IPS DF 6.9 (cell line): ENCODE measurements at regions not wholly inside any gene's neighbourhood (a gene's known extent, or its start where the extent isn't known, plus 50 kb on each side); places are given as distances from the start of the nearest gene placed in this dataset.

Source experiments
- DNase-seq: peaks from one replicate; pipeline ENCODE4 v3.0.0-alpha.2; 2013; ENCODE audit warnings: low read depth, low spot score
- H3K27ac ChIP-seq: one replicate; pipeline ENCODE4 v1.5.1; 2013; ENCODE audit warnings: low read length, control low read depth
- H3K27me3 ChIP-seq: 2 replicates; pipeline ENCODE4 v1.6.1; 2013; ENCODE audit warnings: mild to moderate bottlenecking, low read length; ENCODE audit not compliant: control insufficient read depth, insufficient read depth
- H3K36me3 ChIP-seq: 2 replicates; pipeline ENCODE4 v1.6.1; 2013; ENCODE audit warnings: low read length; ENCODE audit not compliant: control insufficient read depth, insufficient read depth
- H3K4me1 ChIP-seq: 2 replicates; pipeline ENCODE4 v1.6.1; 2013; ENCODE audit warnings: low read length; ENCODE audit not compliant: control insufficient read depth, insufficient read depth
- H3K4me3 ChIP-seq: 2 replicates; pipeline ENCODE4 v1.5.1; 2013; ENCODE audit warnings: mild to moderate bottlenecking, low read length
- H3K9me3 ChIP-seq: 2 replicates; pipeline ENCODE4 v1.6.1; 2013; ENCODE audit warnings: low read length, inconsistent platforms; ENCODE audit not compliant: control insufficient read depth, insufficient read depth
- WGBS: extraction: QIAGEN DNeasy Blood & Tissue Kit; methylation state at CpG from one replicate; pipeline ENCODE4 v1.1.7; 2013; ENCODE audit warnings: mixed read lengths, missing lambda C conversion rate; ENCODE audit not compliant: insufficient read length, insufficient coverage; 5-methylcytosine and 5-hydroxymethylcytosine counted together

- H3K9me3 ChIP-seq, result no peaks in the 10 kb centered on the region
- no peak overlapping the region for H3K27ac ChIP-seq
- no peak for DNase-seq
- WGBS, result no CpG with 5 or more reads among the region's 2 CpGs
- peaks cover 6% of the 10 kb centered on the region; the same call in 1 of the 2 replicates for H3K4me1 ChIP-seq
- no peak overlapping the region for H3K4me3 ChIP-seq
- H3K36me3 ChIP-seq, result no peaks in the 10 kb centered on the region
- H3K27me3 ChIP-seq, result no peaks in the 10 kb centered on the region
These were observed 51.1 kb upstream of the NHSL1 start for GRCh38 chr6:138550346-138550767.

GRCh38 chr6:138554146-138554545 is 54.9 kb upstream of the NHSL1 start:
- Histone ChIP-seq H3K4me3 (no peak overlapping the region), H3K9me3 (no peaks in the 10 kb centered on the region), H3K27ac (no peak overlapping the region), H3K27me3 (no peaks in the 10 kb centered on the region), H3K4me1 (peaks cover 2% of the 10 kb centered on the region; the same call in 1 of the 2 replicates), H3K36me3 (no peaks in the 10 kb centered on the region)
- no CpG with 5 or more reads among the region's 5 CpGs for WGBS
- DNase-seq, result no peak

- H3K27me3 ChIP-seq, result no peaks in the 10 kb centered on the region
- no peaks in the 10 kb centered on the region for H3K36me3 ChIP-seq
- DNase-seq, result no peak
- no peaks in the 10 kb centered on the region for H3K9me3 ChIP-seq
- peaks cover 2% of the 10 kb centered on the region; the same call in 1 of the 2 replicates for H3K4me1 ChIP-seq
- H3K27ac ChIP-seq, result no peak overlapping the region
- H3K4me3 ChIP-seq, result no peak overlapping the region
- no CpG with 5 or more reads among the region's 5 CpGs for WGBS
These were observed 56.2 kb upstream of the NHSL1 start for GRCh38 chr6:138555421-138555988.

GRCh38 chr6:138557147-138557546 is 57.9 kb upstream of the NHSL1 start:
- no peak overlapping the region for H3K27ac ChIP-seq
- DNase-seq, result no peak
- no peaks in the 10 kb centered on the region for H3K9me3 ChIP-seq
- no peak overlapping the region for H3K4me3 ChIP-seq
- H3K4me1 ChIP-seq, result peaks cover 2% of the 10 kb centered on the region; the same call in 1 of the 2 replicates
- H3K27me3 ChIP-seq, result no peaks in the 10 kb centered on the region
- H3K36me3 ChIP-seq, result no peaks in the 10 kb centered on the region
- no CpG with 5 or more reads among the region's 5 CpGs for WGBS

- no peak for DNase-seq
- Histone ChIP-seq H3K27ac (no peak overlapping the region), H3K27me3 (no peaks in the 10 kb centered on the region), H3K9me3 (no peaks in the 10 kb centered on the region), H3K4me3 (no peak overlapping the region), H3K36me3 (no peaks in the 10 kb centered on the region), H3K4me1 (no peaks in the 10 kb centered on the region; the same call in 1 of the 2 replicates)
- WGBS, result no CpG with 5 or more reads among the region's 4 CpGs
These were observed 59.8 kb upstream of the NHSL1 start for GRCh38 chr6:138559143-138559542.

GRCh38 chr6:138560130-138560860 is 61.0 kb upstream of the NHSL1 start:
- Histone ChIP-seq H3K4me1 (no peaks in the 10 kb centered on the region; the same call in 1 of the 2 replicates), H3K9me3 (no peaks in the 10 kb centered on the region), H3K36me3 (no peaks in the 10 kb centered on the region), H3K4me3 (no peak overlapping the region), H3K27me3 (no peaks in the 10 kb centered on the region), H3K27ac (no peak overlapping the region)
- no CpG with 5 or more reads among the region's 10 CpGs for WGBS
- no peak for DNase-seq

- H3K27ac ChIP-seq, result no peak overlapping the region
- WGBS, result no CpG with 5 or more reads among the region's 8 CpGs
- no peak overlapping the region for H3K4me3 ChIP-seq
- DNase-seq, result no peak
- H3K27me3 ChIP-seq, result no peaks in the 10 kb centered on the region
- no peaks in the 10 kb centered on the region for H3K9me3 ChIP-seq
- H3K4me1 ChIP-seq, result no peaks in the 10 kb centered on the region; the same call in 1 of the 2 replicates
- H3K36me3 ChIP-seq, result no peaks in the 10 kb centered on the region
These were observed 63.4 kb upstream of the NHSL1 start for GRCh38 chr6:138562691-138563090.

GRCh38 chr6:138563231-138563630 is 63.9 kb upstream of the NHSL1 start:
- H3K4me3 ChIP-seq, result no peak overlapping the region
- no peak overlapping the region for H3K27ac ChIP-seq
- no peaks in the 10 kb centered on the region; the same call in 1 of the 2 replicates for H3K4me1 ChIP-seq
- no peaks in the 10 kb centered on the region for H3K36me3 ChIP-seq
- no peak for DNase-seq
- no peaks in the 10 kb centered on the region for H3K27me3 ChIP-seq
- H3K9me3 ChIP-seq, result no peaks in the 10 kb centered on the region
- no CpG with 5 or more reads among the region's 6 CpGs for WGBS

GRCh38 chr6:138563650-138564049 is 64.4 kb upstream of the NHSL1 start:
- WGBS, result no CpG with 5 or more reads among the region's 3 CpGs
- Histone ChIP-seq H3K9me3 (no peaks in the 10 kb centered on the region), H3K4me1 (no peaks in the 10 kb centered on the region; the same call in 1 of the 2 replicates), H3K4me3 (no peak overlapping the region), H3K27me3 (no peaks in the 10 kb centered on the region), H3K27ac (no peak overlapping the region), H3K36me3 (no peaks in the 10 kb centered on the region)
- DNase-seq, result no peak

GRCh38 chr6:138564170-138564721 is 65.0 kb upstream of the NHSL1 start:
- Histone ChIP-seq H3K27me3 (no peaks in the 10 kb centered on the region), H3K9me3 (no peaks in the 10 kb centered on the region), H3K36me3 (no peaks in the 10 kb centered on the region), H3K4me3 (no peak overlapping the region), H3K4me1 (no peaks in the 10 kb centered on the region; the same call in 1 of the 2 replicates), H3K27ac (no peak overlapping the region)
- WGBS, result no CpG with 5 or more reads among the region's 5 CpGs
- DNase-seq, result no peak
